NOMO-1 (cell line): ENCODE measurements at regions not wholly inside any gene's neighbourhood (a gene's known extent, or its start where the extent isn't known, plus 50 kb on each side); places are given as distances from the start of the nearest gene placed in this dataset.
A peak's percentile ranks its signal among the peaks of the same experiment; 100 is the strongest.

ENCODE experiments used
- DNase-seq, 2 experiments: peaks; one replicate each; lab custom pipeline; 2025; ENCODE audit not compliant: unreplicated experiment in 2 of 2; lab: John Stamatoyannopoulos, UW

DNA sequence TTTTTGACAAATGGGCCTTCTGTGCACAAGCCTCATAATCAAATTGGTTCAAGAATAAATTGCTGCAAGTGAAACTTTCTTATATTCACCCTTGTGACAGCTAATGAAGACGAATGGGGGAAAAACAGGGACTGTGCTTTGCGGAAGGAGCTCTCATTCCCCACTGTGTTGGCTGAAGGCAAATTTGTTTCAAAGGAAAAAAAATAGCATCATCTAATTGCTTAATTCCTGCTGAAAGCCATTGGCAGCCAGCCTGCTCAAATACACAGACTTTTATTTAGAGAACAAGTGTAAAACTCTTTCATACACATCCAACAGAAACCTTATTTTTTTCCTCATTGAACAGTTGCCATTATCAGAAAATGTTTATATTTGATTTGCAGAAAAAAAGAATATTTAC is 172.3 kb downstream of the ARL6IP6 start:
- no peak for DNase-seq

DNA sequence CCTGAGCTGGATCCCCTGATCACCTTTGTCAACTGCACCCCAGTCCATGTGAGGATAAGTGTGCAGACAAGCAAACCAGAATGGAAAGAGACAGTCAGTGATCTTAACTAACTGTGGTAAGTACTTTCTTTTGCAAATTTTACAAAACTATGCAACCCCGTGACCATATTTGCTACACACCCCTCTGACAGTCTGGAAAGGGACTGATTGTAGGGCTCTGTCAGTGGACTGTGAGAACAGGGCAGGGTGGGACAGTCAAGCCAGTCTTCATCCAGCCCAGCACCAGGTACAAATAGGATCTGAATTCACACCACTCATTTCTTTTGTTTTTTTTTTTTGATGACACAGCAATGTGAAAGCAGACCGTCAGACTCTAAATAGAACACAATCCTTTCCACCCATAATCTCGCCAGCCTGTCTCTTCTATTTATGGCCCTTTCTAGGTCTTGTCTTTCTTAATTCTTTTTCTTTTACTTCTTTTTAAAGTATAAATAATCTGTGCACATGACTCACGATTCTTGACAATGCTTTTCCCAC is 165.6 kb downstream of the ARL6IP6 start:
- DNase-seq: no peak

DNA sequence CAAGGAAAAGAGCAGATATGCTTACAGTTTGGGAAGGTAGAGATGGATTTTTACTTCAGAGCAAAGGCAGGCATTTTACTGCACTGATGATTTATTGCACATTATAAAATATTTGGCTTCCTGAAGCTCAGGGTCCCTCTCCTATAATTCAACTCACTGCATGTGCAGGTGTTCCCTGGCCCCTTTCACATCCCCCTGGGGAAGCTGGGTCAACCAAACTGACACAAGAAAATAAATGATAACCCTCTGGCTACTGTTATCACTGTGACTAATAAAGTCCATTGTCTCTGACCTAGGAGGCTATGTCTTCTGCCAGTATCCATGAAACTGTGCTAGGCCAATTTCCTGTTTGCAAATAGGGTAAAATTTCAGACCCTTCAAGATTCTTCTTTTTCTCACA is 163.1 kb downstream of the ARL6IP6 start:
- DNase-seq: no peak

DNA sequence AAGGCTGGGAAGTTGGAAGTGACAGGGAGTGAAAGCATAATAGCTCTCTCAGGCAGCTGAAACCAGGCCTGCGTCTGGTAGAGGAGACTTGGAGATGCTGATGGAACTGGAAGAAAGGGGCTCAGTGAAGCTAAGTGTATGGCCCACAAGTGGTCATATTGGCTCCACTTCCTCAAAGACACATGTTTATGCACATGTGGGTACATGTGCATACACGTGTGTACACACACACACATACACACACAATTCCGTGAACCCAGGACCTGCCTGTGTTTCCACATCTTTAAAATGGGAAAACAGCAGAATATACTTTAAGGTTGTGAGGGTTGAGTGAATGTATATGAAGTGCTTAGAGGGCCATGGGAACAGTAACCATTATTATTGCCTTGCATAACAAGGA is 160.9 kb downstream of the ARL6IP6 start:
- no peak for DNase-seq

DNA sequence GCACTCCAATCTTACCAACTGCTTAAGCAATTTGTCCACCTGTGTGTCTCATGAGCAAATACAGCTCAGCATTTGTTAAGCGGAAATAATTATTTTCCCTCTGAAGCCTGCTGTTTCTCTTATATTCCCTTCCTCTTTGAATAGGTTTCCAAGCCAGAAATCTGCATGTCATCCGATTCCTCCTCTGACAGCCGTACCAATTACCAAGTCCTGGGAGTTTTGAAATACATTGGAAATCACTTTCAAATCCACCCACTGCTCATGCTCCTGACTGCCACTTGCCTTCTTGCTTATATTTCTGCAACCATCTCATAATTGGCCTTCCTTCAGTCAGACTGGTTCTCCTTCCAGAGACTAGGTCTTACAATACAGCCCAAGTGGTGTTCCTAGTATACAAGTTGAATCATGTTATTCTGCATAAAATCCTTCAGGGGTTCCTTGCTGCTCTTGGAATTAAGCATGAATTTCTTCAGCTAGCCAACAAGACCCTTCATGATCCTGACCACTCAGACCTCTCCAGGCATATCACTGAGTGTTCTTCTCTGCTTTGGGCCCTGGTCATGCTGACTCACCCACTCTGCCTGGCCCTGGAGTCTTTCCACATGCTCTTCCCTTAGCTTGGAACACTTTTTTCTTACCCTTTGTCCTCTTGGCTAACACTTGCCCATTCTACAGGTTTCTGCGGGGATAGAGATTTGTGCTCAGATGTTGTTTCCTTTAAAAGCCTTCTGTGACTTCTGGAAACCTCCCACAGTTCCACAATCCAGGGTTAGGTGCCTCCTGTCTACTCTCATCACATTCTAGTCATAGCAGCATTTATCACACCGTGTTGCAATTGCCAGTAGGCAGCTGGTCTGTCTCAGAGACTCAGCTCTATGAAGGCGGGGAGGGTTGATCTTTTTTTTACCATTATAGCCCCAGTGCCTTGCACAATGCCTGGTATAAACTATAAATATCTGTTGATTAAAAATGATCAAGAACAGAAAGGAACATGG is 157.6 kb downstream of the ARL6IP6 start:
- no peak for DNase-seq

DNA sequence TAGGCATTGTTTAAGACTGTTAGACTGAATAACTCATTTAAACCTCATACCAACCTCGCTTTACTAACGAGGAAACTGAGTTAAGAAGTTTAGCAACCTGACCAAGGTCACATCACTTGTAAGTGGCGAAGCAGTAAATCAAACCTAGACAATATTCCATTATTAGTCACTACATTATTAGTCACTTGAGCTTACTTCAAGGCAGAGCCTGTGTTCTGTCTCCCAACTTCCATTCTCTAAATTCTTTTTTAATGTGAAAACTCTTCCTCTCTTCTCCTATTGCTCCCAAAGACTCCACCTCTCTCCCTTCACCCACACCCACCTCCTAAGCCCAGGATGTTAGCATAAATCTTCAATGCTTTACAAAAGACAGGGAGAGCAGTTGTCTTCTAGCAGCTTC is 156.5 kb downstream of the ARL6IP6 start:
- no peak for DNase-seq

DNA sequence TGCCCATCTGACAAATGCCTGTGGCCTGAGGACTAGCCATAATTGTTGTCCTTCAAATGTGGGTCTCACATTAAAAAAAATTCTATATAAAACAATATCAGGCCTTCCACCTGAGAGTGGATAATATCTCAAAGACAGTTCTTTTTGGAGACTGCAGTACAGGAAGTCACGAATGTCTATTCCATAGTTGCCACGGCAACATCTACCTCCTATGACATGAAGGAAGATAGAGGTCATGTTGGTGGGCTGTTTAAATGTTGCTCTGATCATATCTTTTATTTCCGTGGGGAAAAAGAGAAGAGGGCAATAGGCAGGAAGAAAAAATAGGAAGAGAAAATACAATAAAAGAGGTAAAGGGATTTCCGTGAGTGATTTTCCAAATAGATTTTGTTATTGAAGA is 151.8 kb downstream of the ARL6IP6 start:
- DNase-seq: no peak

DNA sequence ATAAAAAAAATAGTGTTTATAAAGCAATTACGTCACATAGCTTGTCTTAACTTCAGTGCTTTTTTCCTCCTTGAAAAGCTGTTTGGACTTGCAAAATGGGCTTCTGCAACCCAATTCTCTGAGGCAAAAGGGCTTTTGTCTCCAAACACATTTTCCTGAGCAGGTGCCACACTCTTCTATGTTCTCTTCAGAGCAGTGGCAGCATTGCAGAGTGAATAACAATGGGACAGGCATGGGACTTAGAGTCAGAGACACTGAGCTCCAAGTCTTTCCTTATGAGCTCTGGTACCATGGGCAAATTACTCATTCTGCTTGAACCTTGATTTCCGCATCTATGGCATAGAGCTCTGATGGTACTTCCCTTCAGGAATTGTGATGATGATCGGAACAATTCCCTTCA is 149.0 kb downstream of the ARL6IP6 start:
- DNase-seq: no peak

DNA sequence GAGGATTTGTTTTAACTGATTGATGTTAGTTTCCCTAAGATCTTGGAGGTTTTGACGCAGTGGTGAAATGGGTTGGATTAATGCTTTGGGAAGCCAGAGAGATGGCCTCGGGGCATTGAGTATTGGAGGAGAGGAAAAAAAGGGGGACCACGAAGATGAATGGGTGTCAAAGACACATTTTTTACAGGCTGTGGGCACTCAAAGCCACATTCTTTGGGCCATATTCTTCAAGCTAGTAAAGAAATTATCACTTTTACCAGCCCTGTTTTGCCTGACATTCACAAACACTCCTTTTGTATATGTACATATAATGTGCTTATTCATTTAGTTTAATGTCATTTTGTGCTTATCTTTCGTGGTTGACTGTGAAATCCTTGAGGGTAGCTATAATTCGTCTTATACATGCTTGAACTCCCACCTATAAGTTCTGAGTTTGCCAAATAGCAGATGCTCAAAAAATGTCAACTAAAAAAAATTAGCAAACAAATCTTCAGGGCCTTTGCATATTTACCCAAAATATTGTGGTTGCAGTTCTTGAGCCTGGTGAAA is 146.3 kb downstream of the ARL6IP6 start:
- DNase-seq: no peak

DNA sequence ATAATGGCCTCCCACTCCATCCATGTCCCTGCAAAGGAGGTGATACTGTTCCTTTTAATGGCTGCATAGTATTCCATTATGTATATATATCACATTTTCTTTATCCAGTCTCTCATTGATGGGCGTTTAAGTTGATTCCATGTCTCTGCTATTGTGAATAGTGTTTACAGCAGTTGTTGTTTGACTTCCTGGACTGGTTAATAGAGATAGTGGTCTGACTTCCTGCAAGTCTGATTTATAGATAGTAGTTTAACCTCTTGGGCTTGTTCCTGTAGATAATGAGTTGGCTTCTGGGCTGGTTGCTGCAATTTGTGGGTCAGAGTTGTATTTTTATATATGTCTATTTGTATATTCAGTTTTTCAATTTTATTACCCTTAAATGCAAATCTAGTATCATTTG is 145.4 kb downstream of the ARL6IP6 start:
- DNase-seq: no peak

DNA sequence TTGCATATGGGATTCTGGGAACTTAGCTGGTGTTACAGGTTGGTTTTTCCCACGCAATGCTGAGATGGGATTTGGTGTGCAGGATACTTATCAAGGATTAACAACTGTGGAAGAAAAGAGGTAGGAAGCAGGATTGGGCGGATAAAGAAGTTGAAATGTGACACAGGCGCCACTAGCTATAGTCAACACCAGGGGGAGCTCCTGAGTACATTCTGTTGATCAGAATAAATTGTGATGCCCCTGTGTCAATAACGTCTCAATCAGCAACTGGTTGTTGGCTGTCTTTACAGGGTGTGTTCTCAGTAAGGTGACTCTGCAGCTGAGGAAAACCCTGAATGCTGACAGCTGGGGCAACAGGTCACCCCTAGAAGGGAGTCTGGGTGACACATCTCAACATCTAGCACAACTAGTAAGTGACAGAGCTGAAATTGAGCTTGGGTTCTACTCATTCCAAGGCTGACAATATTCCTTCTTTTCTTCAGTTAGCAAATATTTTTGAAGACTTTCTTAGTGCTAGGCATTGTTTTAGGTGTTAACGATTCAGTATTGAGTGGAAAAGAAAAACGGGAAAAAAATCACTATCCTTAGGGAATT is 143.0 kb downstream of the ARL6IP6 start:
- DNase-seq: peak in 1 of 2 experiments; percentile 10

DNA sequence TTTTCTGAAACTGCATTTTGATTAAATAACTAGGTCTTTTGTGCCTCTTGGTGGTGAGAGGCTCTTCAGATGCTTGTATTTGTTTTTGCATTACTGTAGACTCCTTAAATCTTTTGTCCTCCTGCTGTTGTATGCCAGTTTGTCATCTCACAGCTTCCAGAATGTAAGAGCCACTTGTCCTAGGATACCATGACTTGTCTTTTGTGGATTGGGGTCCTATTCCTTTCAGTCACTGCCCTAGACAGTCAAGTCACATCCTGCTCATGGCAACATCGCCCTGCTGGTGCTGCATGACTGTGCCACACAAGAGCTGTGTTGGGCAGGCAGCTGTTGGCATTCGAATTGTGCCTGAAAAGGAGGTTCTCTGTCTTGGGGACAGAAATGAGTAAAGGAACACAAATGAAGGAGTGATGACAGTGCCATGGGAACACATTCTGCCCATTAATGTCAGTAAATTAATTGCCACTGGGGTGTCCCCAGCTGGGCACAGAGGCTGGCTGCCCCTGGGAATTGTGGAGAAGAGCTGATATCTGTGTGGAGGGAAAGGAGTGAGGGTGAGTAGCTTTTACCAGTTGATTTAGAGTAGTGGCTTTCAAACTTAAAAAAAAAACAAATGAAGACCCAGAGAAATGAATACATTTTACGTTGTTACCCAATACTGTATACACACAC is 140.3 kb downstream of the ARL6IP6 start:
- DNase-seq: no peak

DNA sequence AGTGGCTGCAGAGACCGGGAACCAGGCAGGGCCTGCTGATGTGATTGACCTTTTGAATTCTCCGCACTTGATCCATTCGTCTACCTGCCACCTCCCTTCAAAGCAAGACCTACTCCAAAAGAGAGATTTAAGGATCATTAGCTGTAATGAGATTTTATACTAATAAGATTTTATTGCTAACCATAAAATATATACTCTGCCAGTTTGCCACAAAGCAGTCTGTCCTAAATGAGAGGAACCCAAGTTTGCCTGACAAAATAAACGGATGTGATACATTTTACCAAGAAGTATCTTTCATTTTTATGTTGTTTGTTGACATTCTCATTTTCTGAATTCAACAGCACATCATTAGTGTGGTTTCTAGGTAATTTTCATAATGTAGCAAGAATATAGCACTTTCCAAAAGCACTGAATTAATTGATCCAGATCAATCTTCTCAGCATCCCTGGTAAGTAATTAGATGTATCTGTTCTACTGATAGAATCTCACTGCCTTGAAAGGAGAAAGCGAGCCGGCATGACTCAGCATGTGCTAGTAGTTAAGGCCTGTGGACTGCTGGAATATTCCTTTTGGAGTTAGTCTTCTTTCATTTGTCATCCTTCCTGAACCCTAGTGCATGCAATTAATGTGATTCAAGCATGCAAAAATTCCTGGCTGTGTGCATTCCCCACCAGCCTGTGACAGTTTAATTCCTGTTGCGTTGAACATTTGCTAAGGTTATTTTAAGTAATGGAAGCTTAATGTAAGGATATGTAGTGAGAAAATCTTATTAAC is 128.5 kb downstream of the ARL6IP6 start:
- DNase-seq: no peak

DNA sequence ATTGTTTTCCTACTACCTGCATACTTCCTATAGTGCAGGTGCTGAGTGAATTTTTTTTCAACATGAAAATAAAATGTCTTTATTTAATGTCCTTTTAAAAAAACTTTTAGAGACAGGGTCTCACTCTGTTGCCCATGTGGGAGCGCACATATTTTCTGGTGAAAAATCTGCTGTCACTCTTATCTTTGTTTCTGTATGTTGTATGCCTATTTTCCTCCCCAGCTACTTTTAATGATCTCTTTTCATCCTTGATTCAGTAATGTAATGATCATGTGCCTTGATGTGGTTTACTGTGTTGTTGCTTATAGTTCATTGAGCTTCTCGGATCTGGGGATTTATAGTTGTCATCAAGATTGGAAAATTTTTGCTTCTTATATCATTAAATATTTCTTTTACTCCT is 117.3 kb downstream of the ARL6IP6 start:
- no peak for DNase-seq

DNA sequence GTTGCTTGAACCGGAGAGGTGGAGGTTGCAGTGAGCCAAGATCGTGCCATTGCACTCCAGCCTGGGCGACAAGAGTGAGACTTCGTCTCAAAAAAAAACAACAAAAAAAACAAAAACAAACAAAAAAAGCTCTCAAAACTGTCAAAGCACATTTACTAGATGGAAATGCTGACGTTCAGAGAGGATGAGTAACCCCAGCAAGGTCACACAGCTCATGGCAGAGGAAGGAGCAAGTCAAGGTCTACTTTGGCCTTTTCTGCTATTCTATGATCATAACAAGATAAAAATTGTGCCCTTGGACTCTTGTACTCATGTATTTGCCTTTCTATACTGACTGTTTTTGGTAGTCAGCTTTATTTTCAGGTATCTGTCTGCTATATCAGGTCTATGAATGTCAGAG is 109.5 kb downstream of the ARL6IP6 start:
- no peak for DNase-seq

DNA sequence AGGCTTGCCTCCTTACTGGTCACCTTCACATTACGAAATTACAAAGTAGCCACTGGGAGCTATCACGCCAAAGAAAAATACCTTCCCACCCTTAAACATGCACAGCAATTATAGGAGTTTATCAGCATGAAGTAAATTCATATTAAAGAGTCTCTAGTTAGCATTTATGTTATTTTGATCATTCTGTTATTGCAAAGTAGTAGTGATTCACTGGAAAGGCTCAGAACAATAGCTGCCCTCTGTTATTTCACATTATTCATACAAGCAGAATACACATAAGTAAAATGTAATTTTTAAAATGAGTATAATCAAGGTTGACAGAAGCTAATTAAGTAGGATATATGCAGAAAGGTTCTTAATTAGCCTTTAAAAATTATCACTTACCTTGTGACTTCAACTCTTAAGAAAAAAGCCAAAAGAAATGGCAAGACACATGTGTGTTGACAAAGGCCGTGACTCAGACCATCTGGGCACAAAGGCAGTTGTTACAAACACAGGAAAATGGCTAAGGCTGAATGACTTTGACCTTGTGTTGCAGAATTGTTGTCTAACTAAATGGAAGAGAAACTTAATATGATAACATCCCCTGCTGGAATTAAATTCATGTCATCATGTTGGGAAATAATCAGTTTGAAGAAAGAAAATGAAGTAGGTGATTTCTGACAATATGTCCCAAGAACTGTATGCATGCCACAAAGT is 108.3 kb downstream of the ARL6IP6 start:
- no peak for DNase-seq

DNA sequence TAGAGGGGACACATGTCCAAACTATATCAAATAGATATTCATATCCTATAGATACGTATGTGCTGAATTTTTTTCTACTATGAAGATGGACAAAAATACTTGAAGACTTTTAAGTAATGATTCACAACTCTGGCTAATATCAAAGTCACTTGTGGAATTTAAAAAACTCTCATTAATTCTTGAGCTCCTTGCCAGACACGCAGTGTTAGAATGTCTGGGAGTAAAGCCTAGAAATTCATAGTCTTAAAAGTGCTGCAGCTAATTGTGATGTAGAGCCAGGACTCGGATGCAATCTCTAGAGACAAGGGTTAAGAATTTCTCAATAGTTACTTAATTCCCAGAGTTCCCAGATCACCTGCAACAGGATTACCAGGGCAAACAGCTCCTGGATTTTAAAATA is 107.4 kb downstream of the ARL6IP6 start:
- no peak for DNase-seq

DNA sequence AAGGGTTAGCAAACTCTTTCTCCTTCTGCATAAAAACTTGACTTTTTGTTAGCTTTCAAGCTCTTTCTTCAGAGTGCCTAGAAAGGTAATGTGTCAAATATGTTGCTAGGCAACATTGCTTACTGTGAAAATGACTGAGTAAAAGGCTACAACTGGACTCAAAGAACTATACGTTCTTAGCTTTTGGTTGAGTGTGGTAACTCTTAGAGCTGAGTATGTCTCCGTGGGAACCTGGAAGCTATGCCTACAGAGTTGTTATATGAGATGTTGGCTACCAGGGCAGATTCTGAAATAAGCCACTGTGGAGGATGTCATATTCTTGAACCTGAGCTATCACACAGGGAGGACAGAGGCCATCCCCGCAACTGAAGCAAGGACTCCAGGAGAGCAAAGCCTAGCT is 105.5 kb downstream of the ARL6IP6 start:
- DNase-seq: no peak

DNA sequence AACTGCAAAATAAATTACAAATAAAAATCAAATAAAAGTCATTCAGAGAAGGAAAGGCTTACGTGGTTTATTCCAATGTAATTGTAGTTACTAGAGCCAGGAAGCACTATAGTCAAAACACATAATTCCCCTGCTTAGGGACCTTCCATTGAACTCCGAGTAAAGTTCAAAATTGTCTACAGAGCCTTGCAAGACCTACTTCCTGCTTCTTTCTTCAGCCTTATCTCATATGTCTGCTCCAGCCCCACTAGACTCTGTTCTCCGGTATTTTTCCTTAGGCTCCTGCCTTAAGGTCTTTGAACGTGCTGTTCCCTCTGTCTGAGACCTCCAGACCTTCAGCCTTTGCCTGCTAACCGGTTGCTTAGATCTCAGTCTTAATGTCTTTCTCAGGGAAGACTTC is 104.3 kb downstream of the ARL6IP6 start:
- no peak for DNase-seq

DNA sequence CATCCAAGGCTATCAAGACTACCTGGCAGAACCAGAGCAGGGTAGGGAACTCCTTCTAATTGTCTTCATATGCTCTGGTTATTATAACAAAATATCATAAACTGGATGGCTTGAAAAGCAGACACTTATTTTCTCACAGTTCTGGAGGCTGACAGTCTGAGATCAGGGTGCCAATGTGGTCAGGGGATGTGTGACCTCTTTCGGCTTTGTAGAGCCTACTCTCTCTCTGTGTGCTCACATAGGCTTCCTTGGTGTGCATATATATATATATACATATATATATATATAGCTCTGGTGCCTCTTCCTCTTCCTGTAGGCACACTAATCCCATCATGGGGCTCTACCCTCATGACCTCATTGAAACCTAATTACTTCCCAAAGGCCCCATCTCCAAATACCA is 101.6 kb downstream of the ARL6IP6 start:
- no peak for DNase-seq
